Upper lobe of left lung (tissue), 6 donors: ENCODE measurements at regions not wholly inside any gene's neighbourhood (a gene's known extent, or its start where the extent isn't known, plus 50 kb on each side); places are given as distances from the start of the nearest gene placed in this dataset.

Experiments
- ATAC-seq, 2 donors: fragments of 200-7000 bp; cut with Tn5 transposase; one replicate each; pipeline ENCODE4 v1.9.1; 2022; ENCODE audit warnings: mild to moderate bottlenecking in 2 of 2, moderate library complexity in 2 of 2; ENCODE audit not compliant: low FRiP score in 2 of 2
- DNase-seq, 2 donors: peaks; one replicate each; pipeline ENCODE4 v3.0.0-alpha.2; 2019 to 2020
- H3K27ac ChIP-seq, 4 donors: fragments of 200-600 bp; sonication (generic); one replicate each; pipeline ENCODE4 v1.5.1; 2016 to 2019
- H3K27me3 ChIP-seq, 4 donors: fragments of 200-600 bp; sonication (generic); one replicate each; pipeline ENCODE4 v1.5.1; 2017 to 2019
- H3K36me3 ChIP-seq, 4 donors: fragments of 200-600 bp; sonication (generic); one replicate each; pipeline ENCODE4 v1.5.1; 2016 to 2019
- H3K4me1 ChIP-seq, 4 donors: fragments of 200-600 bp; sonication (generic); one replicate each; pipeline ENCODE4 v1.5.1; 2018 to 2019
- H3K4me3 ChIP-seq, 4 donors: fragments of 200-600 bp; sonication (generic); one replicate each; pipeline ENCODE4 v1.5.1; 2017 to 2019; ENCODE audit warnings: mild to moderate bottlenecking in 2 of 4, moderate library complexity in 1 of 4
- H3K9me3 ChIP-seq, 4 donors: fragments of 200-600 bp; sonication (generic); one replicate each; pipeline ENCODE4 v1.5.1; 2018 to 2019
- EP300 ChIP-seq, 4 donors: sonication (generic); formaldehyde crosslinking; IDR thresholded peaks; one replicate each; pipeline ENCODE4 v1.5.1; 2017; ENCODE audit warnings: antibody characterized with exemption in 4 of 4, control low read depth in 2 of 4
- POLR2A ChIP-seq, 4 donors: fragments of 450-650 bp; IDR thresholded peaks; one replicate each; pipeline ENCODE4 v1.5.1; 2016 to 2017; ENCODE audit warnings: antibody characterized with exemption in 4 of 4, mild to moderate bottlenecking in 2 of 4
- POLR2AphosphoS5 ChIP-seq, 2 donors: sonication (generic); formaldehyde crosslinking; IDR thresholded peaks; one replicate each; pipeline ENCODE4 v1.5.1; 2017; ENCODE audit warnings: antibody characterized with exemption in 2 of 2
- WGBS, 2 donors: methylation state at CpG; one replicate each; pipeline ENCODE4 v1.1.5; 2017 to 2018; 5-methylcytosine and 5-hydroxymethylcytosine counted together
- TF ChIP-seq, protein P1 (sequence below), 6 experiments: fragments of 450-650 bp in 4 of 6; fragments of 200-600 bp in 2 of 6; sonication (generic) in 2 of 6; IDR thresholded peaks; one replicate each; pipeline ENCODE4 v1.5.1; 2016 to 2019; ENCODE audit warnings: antibody characterized with exemption in 6 of 6
- donor health status: DM: no; HTN: no; CAD: no; lungs with moderate emphysema.
- donor health status: DM: no; HTN: yes; CAD: no; lungs with severe emphysema.

GRCh38 chr3:167095976-167096375 is 284.1 kb downstream of the ZBBX start:
- ATAC-seq, result no peak
- WGBS, 2 donors, result 42 to 44% methylated on average over 2 of the region's 2 CpGs
- Histone ChIP-seq H3K27me3 (no peaks in the 10 kb centered on the region), H3K9me3 (no peaks in the 10 kb centered on the region), H3K4me3 (no peak overlapping the region), H3K4me1 (no peaks in the 10 kb centered on the region), H3K27ac (no peak overlapping the region), H3K36me3 (no peaks in the 10 kb centered on the region)
- no peak for DNase-seq
- TF ChIP-seq EP300 (IDR thresholded peaks at IDR 0.05) (no peak), POLR2AphosphoS5 (IDR thresholded peaks at IDR 0.05) (no peak), POLR2A (IDR thresholded peaks at IDR 0.05) (no peak)
- TF ChIP-seq, protein P1, sequence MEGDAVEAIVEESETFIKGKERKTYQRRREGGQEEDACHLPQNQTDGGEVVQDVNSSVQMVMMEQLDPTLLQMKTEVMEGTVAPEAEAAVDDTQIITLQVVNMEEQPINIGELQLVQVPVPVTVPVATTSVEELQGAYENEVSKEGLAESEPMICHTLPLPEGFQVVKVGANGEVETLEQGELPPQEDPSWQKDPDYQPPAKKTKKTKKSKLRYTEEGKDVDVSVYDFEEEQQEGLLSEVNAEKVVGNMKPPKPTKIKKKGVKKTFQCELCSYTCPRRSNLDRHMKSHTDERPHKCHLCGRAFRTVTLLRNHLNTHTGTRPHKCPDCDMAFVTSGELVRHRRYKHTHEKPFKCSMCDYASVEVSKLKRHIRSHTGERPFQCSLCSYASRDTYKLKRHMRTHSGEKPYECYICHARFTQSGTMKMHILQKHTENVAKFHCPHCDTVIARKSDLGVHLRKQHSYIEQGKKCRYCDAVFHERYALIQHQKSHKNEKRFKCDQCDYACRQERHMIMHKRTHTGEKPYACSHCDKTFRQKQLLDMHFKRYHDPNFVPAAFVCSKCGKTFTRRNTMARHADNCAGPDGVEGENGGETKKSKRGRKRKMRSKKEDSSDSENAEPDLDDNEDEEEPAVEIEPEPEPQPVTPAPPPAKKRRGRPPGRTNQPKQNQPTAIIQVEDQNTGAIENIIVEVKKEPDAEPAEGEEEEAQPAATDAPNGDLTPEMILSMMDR (IDR thresholded peaks at IDR 0.05), result no peak

GRCh38 chr3:167094632-167095031 is 285.5 kb downstream of the ZBBX start:
- TF ChIP-seq POLR2AphosphoS5 (IDR thresholded peaks at IDR 0.05) (no peak), POLR2A (IDR thresholded peaks at IDR 0.05) (no peak), EP300 (IDR thresholded peaks at IDR 0.05) (no peak)
- TF ChIP-seq, protein P1 (IDR thresholded peaks at IDR 0.05), result no peak
- ATAC-seq, result no peak

GRCh38 chr3:167091226-167091625 is 288.9 kb downstream of the ZBBX start:
- 25 to 30% methylated on average over 2 of the region's 2 CpGs for WGBS, 2 donors
- no peak overlapping the region for H3K4me3 ChIP-seq
- no peaks in the 10 kb centered on the region for H3K9me3 ChIP-seq
- no peaks in the 10 kb centered on the region for H3K36me3 ChIP-seq
- no peak for ATAC-seq
- H3K4me1 ChIP-seq, result no peaks in the 10 kb centered on the region
- H3K27ac ChIP-seq, result no peak overlapping the region
- TF ChIP-seq POLR2AphosphoS5 (IDR thresholded peaks at IDR 0.05) (no peak), EP300 (IDR thresholded peaks at IDR 0.05) (no peak), POLR2A (IDR thresholded peaks at IDR 0.05) (no peak)
- TF ChIP-seq, protein P1 (IDR thresholded peaks at IDR 0.05), result no peak
- no peak for DNase-seq
- H3K27me3 ChIP-seq, result no peaks in the 10 kb centered on the region

More at GRCh38 chr3:167094632-167095031, 285.5 kb downstream of the ZBBX start:
- Histone ChIP-seq H3K27ac (no peak overlapping the region), H3K27me3 (no peaks in the 10 kb centered on the region), H3K4me1 (no peaks in the 10 kb centered on the region), H3K9me3 (no peaks in the 10 kb centered on the region), H3K36me3 (no peaks in the 10 kb centered on the region), H3K4me3 (no peak overlapping the region)
- DNase-seq, result no peak

DNA sequence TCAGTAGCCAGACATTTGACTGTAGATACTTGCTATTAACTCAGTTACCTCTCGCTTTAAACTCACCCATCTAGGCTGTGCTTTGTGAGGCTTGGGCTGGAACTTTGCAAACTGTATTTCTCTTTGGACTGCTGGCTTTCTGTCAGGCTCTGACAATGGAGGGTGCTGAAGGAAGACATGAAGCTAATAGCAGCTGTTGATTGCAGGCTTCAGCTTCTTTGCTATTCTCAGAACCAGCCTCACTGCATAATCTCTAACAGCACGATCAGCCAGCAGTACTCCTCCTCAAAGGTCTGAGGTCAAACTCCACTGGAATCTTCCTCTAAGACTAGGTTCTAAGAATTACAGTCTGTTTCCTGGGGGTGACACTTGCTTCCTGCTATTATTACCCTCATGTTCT is 295.6 kb downstream of the ZBBX start:
- no peaks in the 10 kb centered on the region for H3K9me3 ChIP-seq
- no peak for DNase-seq
- no peak for ATAC-seq
- H3K36me3 ChIP-seq, result no peaks in the 10 kb centered on the region
- no peaks in the 10 kb centered on the region for H3K4me1 ChIP-seq
- no peak overlapping the region for H3K27ac ChIP-seq
- TF ChIP-seq, protein P1 (IDR thresholded peaks at IDR 0.05), result no peak
- no peak for TF ChIP-seq POLR2AphosphoS5 (IDR thresholded peaks at IDR 0.05)
- TF ChIP-seq POLR2A (IDR thresholded peaks at IDR 0.05), result no peak
- TF ChIP-seq EP300 (IDR thresholded peaks at IDR 0.05), result no peak
- no peak overlapping the region for H3K4me3 ChIP-seq
- no peaks in the 10 kb centered on the region for H3K27me3 ChIP-seq
- 47 to 51% methylated on average over 2 of the region's 2 CpGs for WGBS, 2 donors

GRCh38 chr3:167078070-167078622 is 302.0 kb downstream of the ZBBX start:
- 65 to 72% methylated on average over 7 of the region's 7 CpGs for WGBS, 2 donors
- H3K27ac ChIP-seq, result no peak overlapping the region
- no peak overlapping the region for H3K4me3 ChIP-seq
- ATAC-seq, result no peak
- H3K36me3 ChIP-seq, result no peaks in the 10 kb centered on the region
- no peaks in the 10 kb centered on the region for H3K27me3 ChIP-seq
- no peak for DNase-seq
- no peaks in the 10 kb centered on the region for H3K9me3 ChIP-seq
- TF ChIP-seq POLR2A (IDR thresholded peaks at IDR 0.05), result no peak
- no peaks in the 10 kb centered on the region for H3K4me1 ChIP-seq
